Suprapubic skin (tissue), 4 donors: ENCODE measurements at regions not wholly inside any gene's neighbourhood (a gene's known extent, or its start where the extent isn't known, plus 50 kb on each side); places are given as distances from the start of the nearest gene placed in this dataset.

Experiments used
- EP300 ChIP-seq: sonication (generic); formaldehyde crosslinking; IDR thresholded peaks from one replicate; pipeline ENCODE4 v1.6.1; 2017; ENCODE audit warnings: antibody characterized with exemption
- POLR2A ChIP-seq, 2 donors: fragments of 450-650 bp; IDR thresholded peaks; one replicate each; pipeline ENCODE4 v1.6.1; 2017; ENCODE audit warnings: antibody characterized with exemption in 2 of 2, mild to moderate bottlenecking in 2 of 2, moderate library complexity in 2 of 2
- POLR2AphosphoS5 ChIP-seq, 3 donors: sonication (generic); formaldehyde crosslinking; IDR thresholded peaks; one replicate each; pipeline ENCODE4 v1.6.1; 2017; ENCODE audit warnings: antibody characterized with exemption in 3 of 3
- TF ChIP-seq, protein P1 (sequence below), 2 donors: fragments of 200-600 bp in 1 of 2; fragments of 450-650 bp in 1 of 2; sonication (generic) in 1 of 2; IDR thresholded peaks; one replicate each; pipeline ENCODE4 v1.5.1; 2016 to 2019; ENCODE audit warnings: antibody characterized with exemption in 2 of 2, mild to moderate bottlenecking in 1 of 2, moderate library complexity in 1 of 2

DNA sequence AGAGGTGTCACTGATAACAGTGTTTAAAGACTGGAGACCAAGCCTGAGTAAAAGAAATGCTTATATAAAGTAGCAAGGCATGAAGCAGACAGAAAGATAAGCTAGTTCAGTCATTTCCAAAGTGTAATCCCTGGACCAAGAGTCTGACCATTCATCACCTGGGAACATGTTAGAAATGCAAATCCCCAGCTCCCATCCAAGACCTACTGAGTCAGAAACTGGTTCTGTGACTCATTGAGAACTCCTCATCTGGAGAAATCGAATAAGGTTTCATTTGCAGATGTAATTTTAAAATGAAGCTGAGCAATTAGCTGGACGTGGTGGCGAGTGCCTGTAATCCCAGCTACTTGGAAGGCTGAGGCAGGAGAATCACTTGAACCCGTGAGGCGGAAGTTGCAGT is 473.9 kb upstream of the UBE2E2 start:
- TF ChIP-seq, protein P1, sequence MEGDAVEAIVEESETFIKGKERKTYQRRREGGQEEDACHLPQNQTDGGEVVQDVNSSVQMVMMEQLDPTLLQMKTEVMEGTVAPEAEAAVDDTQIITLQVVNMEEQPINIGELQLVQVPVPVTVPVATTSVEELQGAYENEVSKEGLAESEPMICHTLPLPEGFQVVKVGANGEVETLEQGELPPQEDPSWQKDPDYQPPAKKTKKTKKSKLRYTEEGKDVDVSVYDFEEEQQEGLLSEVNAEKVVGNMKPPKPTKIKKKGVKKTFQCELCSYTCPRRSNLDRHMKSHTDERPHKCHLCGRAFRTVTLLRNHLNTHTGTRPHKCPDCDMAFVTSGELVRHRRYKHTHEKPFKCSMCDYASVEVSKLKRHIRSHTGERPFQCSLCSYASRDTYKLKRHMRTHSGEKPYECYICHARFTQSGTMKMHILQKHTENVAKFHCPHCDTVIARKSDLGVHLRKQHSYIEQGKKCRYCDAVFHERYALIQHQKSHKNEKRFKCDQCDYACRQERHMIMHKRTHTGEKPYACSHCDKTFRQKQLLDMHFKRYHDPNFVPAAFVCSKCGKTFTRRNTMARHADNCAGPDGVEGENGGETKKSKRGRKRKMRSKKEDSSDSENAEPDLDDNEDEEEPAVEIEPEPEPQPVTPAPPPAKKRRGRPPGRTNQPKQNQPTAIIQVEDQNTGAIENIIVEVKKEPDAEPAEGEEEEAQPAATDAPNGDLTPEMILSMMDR (IDR thresholded peaks at IDR 0.05) = no peak
- TF ChIP-seq POLR2A (IDR thresholded peaks at IDR 0.05) (no peak), EP300 (no peak), POLR2AphosphoS5 (IDR thresholded peaks at IDR 0.05) (no peak)
